ENCODE measurements at regions not wholly inside any gene's neighbourhood (a gene's known extent, or its start where the extent isn't known, plus 50 kb on each side); places are given as distances from the start of the nearest gene placed in this dataset.

- H4K20me1 ChIP-seq (ENCODE audit: control insufficient read depth, insufficient read depth, low read length, poor library complexity, severe bottlenecking), result no peaks in the 10 kb centered on the region
- no peak overlapping the region for H2AFZ ChIP-seq (ENCODE audit: insufficient read depth, low read depth, low read length, poor library complexity, severe bottlenecking)
- H3K4me3 Mint-ChIP-seq, result no peak overlapping the region
- ChIA-PET CTCF (interaction anchor here (1.6 kb wide), 1 partner anchor 214 kb away, joined by 3 read pairs; no protein-coding TSS in a partner anchor), POLR2A (no interaction called here)
- H3K36me3 ChIP-seq (replicated peaks in 1 of 2; ENCODE audit: control extremely low read depth in 1 of 2, control insufficient read depth in 1 of 2, extremely low read depth in 1 of 2, insufficient read depth in 2 of 2, low read length in 1 of 2), result no peaks in the 10 kb centered on the region
- no peaks in the 10 kb centered on the region for H3K4me1 ChIP-seq (ENCODE audit: control insufficient read depth in 2 of 2, insufficient read depth in 2 of 2, low read length in 2 of 2)
- no peak overlapping the region for H3K9ac ChIP-seq (ENCODE audit: low read length)
- H3K9me3 Mint-ChIP-seq (ENCODE audit: insufficient read depth), result peaks cover 2% of the 10 kb centered on the region
- H3K4me3 ChIP-seq (ENCODE audit: control extremely low read depth in 1 of 5, extremely low read depth in 1 of 5, insufficient read depth in 1 of 5, low read depth in 2 of 5, low read length in 4 of 5), result no peak overlapping the region
- no peak overlapping the region for H3K27ac ChIP-seq (ENCODE audit: low read length in 2 of 2)
- peaks cover 4% of the 10 kb centered on the region for H3K4me1 Mint-ChIP-seq
- no peaks in the 10 kb centered on the region for H3K79me2 ChIP-seq (ENCODE audit: control insufficient read depth, insufficient read depth, low read length)
- WGBS (ENCODE audit: insufficient coverage), result 83% methylated on average over 1 of the region's 3 CpGs
- DNase-seq (no peak), ATAC-seq (ENCODE audit: low read depth) (no peak)
- no peak overlapping the region for H3K27ac Mint-ChIP-seq
- no peak overlapping the region for H3K4me2 ChIP-seq (replicated peaks; ENCODE audit: low read depth, low read length, poor library complexity, severe bottlenecking)
- TF ChIP-seq EZH2 (IDR thresholded peaks at IDR 0.05; ENCODE audit: borderline replicate concordance, insufficient read depth, low read depth, low read length, poor library complexity, severe bottlenecking), result no peak
- TF ChIP-seq, protein P1, sequence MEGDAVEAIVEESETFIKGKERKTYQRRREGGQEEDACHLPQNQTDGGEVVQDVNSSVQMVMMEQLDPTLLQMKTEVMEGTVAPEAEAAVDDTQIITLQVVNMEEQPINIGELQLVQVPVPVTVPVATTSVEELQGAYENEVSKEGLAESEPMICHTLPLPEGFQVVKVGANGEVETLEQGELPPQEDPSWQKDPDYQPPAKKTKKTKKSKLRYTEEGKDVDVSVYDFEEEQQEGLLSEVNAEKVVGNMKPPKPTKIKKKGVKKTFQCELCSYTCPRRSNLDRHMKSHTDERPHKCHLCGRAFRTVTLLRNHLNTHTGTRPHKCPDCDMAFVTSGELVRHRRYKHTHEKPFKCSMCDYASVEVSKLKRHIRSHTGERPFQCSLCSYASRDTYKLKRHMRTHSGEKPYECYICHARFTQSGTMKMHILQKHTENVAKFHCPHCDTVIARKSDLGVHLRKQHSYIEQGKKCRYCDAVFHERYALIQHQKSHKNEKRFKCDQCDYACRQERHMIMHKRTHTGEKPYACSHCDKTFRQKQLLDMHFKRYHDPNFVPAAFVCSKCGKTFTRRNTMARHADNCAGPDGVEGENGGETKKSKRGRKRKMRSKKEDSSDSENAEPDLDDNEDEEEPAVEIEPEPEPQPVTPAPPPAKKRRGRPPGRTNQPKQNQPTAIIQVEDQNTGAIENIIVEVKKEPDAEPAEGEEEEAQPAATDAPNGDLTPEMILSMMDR (IDR thresholded peaks at IDR 0.05), result no peak
- no peaks in the 10 kb centered on the region for H3K9me3 ChIP-seq (ENCODE audit: control extremely low read depth in 1 of 3, control insufficient read depth in 2 of 3, insufficient read depth in 1 of 3, low read length in 2 of 3)
- H3K27me3 ChIP-seq (replicated peaks in 1 of 4; ENCODE audit: control extremely low read depth in 1 of 4, control insufficient read depth in 3 of 4, insufficient read depth in 4 of 4, low read length in 3 of 4), result no peaks in the 10 kb centered on the region
- no peaks in the 10 kb centered on the region for H3K27me3 Mint-ChIP-seq
- intact Hi-C loops (cut with micrococcal nuclease), result no loop called here
These were observed 56.0 kb upstream of the CD53 start for GRCh38 chr1:110816945-110817344.

GRCh38 chr1:110811529-110811928, 61.4 kb upstream of the CD53 start:
- CTCF ChIA-PET, result interaction anchor here (0.9 to 1.5 kb wide), 2 partner anchors 28 to 31 kb away, joined by 3 to 5 read pairs; no protein-coding TSS in a partner anchor
- no peak for DNase-seq

More at GRCh38 chr1:110811529-110811928, 61.4 kb upstream of the CD53 start:
- H4K20me1 ChIP-seq (ENCODE audit: control insufficient read depth, insufficient read depth, low read length, poor library complexity, severe bottlenecking), result no peaks in the 10 kb centered on the region
- no peaks in the 10 kb centered on the region for H3K9me3 ChIP-seq (ENCODE audit: control extremely low read depth in 1 of 3, control insufficient read depth in 2 of 3, insufficient read depth in 1 of 3, low read length in 2 of 3)
- no peak overlapping the region for H3K27ac ChIP-seq (ENCODE audit: low read length in 2 of 2)
- H3K9me3 Mint-ChIP-seq (ENCODE audit: insufficient read depth), result no peaks in the 10 kb centered on the region
- no peaks in the 10 kb centered on the region for H3K4me1 ChIP-seq (ENCODE audit: control insufficient read depth in 2 of 2, insufficient read depth in 2 of 2, low read length in 2 of 2)
- TF ChIP-seq, protein P1 (IDR thresholded peaks at IDR 0.05), result no peak
- no peak for TF ChIP-seq EZH2 (IDR thresholded peaks at IDR 0.05; ENCODE audit: borderline replicate concordance, insufficient read depth, low read depth, low read length, poor library complexity, severe bottlenecking)
- no peak for ATAC-seq (ENCODE audit: low read depth)
- no peak overlapping the region for H3K27ac Mint-ChIP-seq
- peaks cover 3% of the 10 kb centered on the region for H3K4me1 Mint-ChIP-seq
- H3K79me2 ChIP-seq (ENCODE audit: control insufficient read depth, insufficient read depth, low read length), result no peaks in the 10 kb centered on the region
- H3K36me3 ChIP-seq (replicated peaks in 1 of 2; ENCODE audit: control extremely low read depth in 1 of 2, control insufficient read depth in 1 of 2, extremely low read depth in 1 of 2, insufficient read depth in 2 of 2, low read length in 1 of 2), result no peaks in the 10 kb centered on the region
- no CpG with 5 or more reads among the region's 1 CpG for WGBS (ENCODE audit: insufficient coverage)
- H3K27me3 Mint-ChIP-seq, result no peaks in the 10 kb centered on the region
- intact Hi-C loops (cut with micrococcal nuclease), result no loop called here
- H3K4me2 ChIP-seq (replicated peaks; ENCODE audit: low read depth, low read length, poor library complexity, severe bottlenecking), result no peak overlapping the region
- no peak overlapping the region for H3K4me3 ChIP-seq (ENCODE audit: control extremely low read depth in 1 of 5, extremely low read depth in 1 of 5, insufficient read depth in 1 of 5, low read depth in 2 of 5, low read length in 4 of 5)
- H3K27me3 ChIP-seq (replicated peaks in 1 of 4; ENCODE audit: control extremely low read depth in 1 of 4, control insufficient read depth in 3 of 4, insufficient read depth in 4 of 4, low read length in 3 of 4), result no peaks in the 10 kb centered on the region
- no peak overlapping the region for H3K4me3 Mint-ChIP-seq
- H3K9ac ChIP-seq (ENCODE audit: low read length), result no peak overlapping the region
- POLR2A ChIA-PET, result no interaction called here
- no peak overlapping the region for H2AFZ ChIP-seq (ENCODE audit: insufficient read depth, low read depth, low read length, poor library complexity, severe bottlenecking)
